CD4-positive, alpha-beta memory T cell (primary cell): ENCODE measurements at regions not wholly inside any gene's neighbourhood (a gene's known extent, or its start where the extent isn't known, plus 50 kb on each side); places are given as distances from the start of the nearest gene placed in this dataset.

Source experiments
- CTCF ChIA-PET: fragments of 350-600 bp; sonication (Branson Sonifier 250); formaldehyde crosslinking; loops from one replicate; lab custom pipeline; 2021; ENCODE audit warnings: inconsistent platforms; ENCODE audit not compliant: partially characterized antibody; lab: Charles Lee
- POLR2A ChIA-PET: fragments of 350-600 bp; sonication (Branson Sonifier 250); formaldehyde crosslinking; loops from one replicate; lab custom pipeline; 2021; ENCODE audit not compliant: partially characterized antibody; lab: Charles Lee
- DNase-seq, 5 donors: peaks; one replicate each; pipeline versions ENCODE4 v3.0.0 to v3.0.0-alpha.2; 2020 to 2022; ENCODE audit warnings: mixed read lengths in 1 of 5
- H3K27ac ChIP-seq: one replicate; pipeline ENCODE4 v1.7.0; 2013; ENCODE audit warnings: low read depth, low read length
- H3K27me3 ChIP-seq: 2 replicates; pipeline ENCODE4 v1.7.0; 2013; ENCODE audit warnings: mild to moderate bottlenecking, low read length, moderate library complexity; ENCODE audit not compliant: insufficient read depth
- H3K36me3 ChIP-seq: 2 replicates; pipeline ENCODE4 v1.7.0; 2013; ENCODE audit warnings: mild to moderate bottlenecking, low read length, moderate library complexity; ENCODE audit not compliant: insufficient read depth
- H3K4me1 ChIP-seq: 2 replicates; pipeline ENCODE4 v1.7.0; 2013; ENCODE audit warnings: mild to moderate bottlenecking, low read length, moderate library complexity; ENCODE audit not compliant: insufficient read depth
- H3K4me3 ChIP-seq, 2 donors: one replicate each; pipeline ENCODE4 v1.7.0; 2013; ENCODE audit warnings: low read length in 2 of 2, mild to moderate bottlenecking in 1 of 2
- H3K9me3 ChIP-seq, 2 donors: one replicate each; pipeline ENCODE4 v1.7.0; 2013; ENCODE audit warnings: low read length in 2 of 2, control low read depth in 1 of 2; ENCODE audit not compliant: control insufficient read depth in 1 of 2
- H3K27ac Mint-ChIP-seq, 7 donors: one replicate each; pipeline ENCODE4 v1.8.0; 2020 to 2021; ENCODE audit warnings: mixed read lengths in 7 of 7, mild to moderate bottlenecking in 6 of 7, inconsistent platforms in 3 of 7, moderate library complexity in 3 of 7
- H3K27me3 Mint-ChIP-seq, 2 donors: one replicate each; pipeline ENCODE4 v1.8.0; 2020 to 2021; ENCODE audit warnings: mixed read lengths in 2 of 2
- H3K36me3 Mint-ChIP-seq, 2 donors: one replicate each; pipeline ENCODE4 v1.8.0; 2020 to 2021; ENCODE audit warnings: mixed read lengths in 2 of 2, inconsistent platforms in 1 of 2, mild to moderate bottlenecking in 1 of 2
- H3K4me1 Mint-ChIP-seq, 4 donors: one replicate each; pipeline ENCODE4 v1.8.0; 2020 to 2021; ENCODE audit warnings: mixed read lengths in 4 of 4, mild to moderate bottlenecking in 1 of 4
- H3K4me3 Mint-ChIP-seq, 8 donors: one replicate each; pipeline ENCODE4 v1.8.0; 2020 to 2021; ENCODE audit warnings: mixed read lengths in 8 of 8, mild to moderate bottlenecking in 7 of 8, moderate library complexity in 6 of 8, inconsistent platforms in 3 of 8
- H3K9me3 Mint-ChIP-seq, 8 donors: one replicate each; pipeline ENCODE4 v1.8.0; 2020 to 2021; ENCODE audit warnings: mixed read lengths in 8 of 8, mild to moderate bottlenecking in 5 of 8, inconsistent platforms in 3 of 8, moderate library complexity in 1 of 8
- intact Hi-C: fragments of 100-400 bp; cut with micrococcal nuclease; formaldehyde crosslinking; loops from one replicate; pipeline ENCODE4 v1.15.1; 2023

DNA sequence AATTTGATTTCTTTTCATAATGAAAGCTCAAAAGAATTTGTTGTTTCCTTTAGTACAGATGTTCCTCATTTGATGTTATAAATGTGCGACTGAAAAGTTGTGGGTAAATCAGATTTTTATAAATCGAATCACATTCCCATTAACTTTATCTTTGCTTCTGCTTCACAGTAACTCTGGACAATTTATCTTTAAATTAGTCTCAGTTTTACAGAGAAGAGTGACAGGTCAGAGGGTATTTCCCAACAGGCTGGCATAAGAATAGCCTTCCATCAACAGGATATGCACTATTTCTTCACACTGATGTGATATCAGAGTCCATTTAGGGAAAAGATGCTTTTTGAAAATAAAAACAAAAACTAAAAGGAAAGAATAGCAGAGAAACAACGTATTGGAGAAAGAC, 286.9 kb downstream of the FRK start:
- Mint-ChIP-seq H3K9me3 (peaks cover 0 to 4% (median 0%) of the 10 kb centered on the region in 8 donors), H3K4me3 (no peak overlapping the region), H3K27me3 (no peaks in the 10 kb centered on the region), H3K4me1 (no peaks in the 10 kb centered on the region), H3K36me3 (no peaks in the 10 kb centered on the region), H3K27ac (no peak overlapping the region)
- ChIA-PET POLR2A (no interaction called here), CTCF (no interaction called here)
- Histone ChIP-seq H3K27me3 (no peaks in the 10 kb centered on the region), H3K36me3 (no peaks in the 10 kb centered on the region), H3K27ac (no peak overlapping the region), H3K4me1 (no peaks in the 10 kb centered on the region), H3K9me3 (no peaks in the 10 kb centered on the region), H3K4me3 (no peak overlapping the region)
- intact Hi-C loops = no loop called here
- no peak for DNase-seq

DNA sequence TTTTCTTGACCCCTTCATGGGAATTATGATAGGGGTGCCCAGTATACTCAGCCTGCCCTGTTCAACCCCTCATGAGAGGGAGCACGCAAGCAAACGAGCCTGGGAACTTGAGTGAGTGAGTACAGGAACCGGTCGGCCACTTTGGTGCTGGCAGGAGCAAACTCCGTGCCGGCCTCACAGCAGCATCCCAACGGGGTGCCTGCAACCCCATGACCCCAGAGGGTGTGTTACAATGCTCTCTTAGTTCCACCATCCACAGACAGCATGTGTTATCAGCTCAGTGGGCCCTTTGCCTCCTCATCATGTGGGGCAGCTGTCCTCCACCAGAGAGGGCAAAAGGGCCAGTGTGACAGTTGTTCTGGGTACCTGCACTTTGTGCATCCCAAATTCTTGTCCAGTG, 289.8 kb downstream of the FRK start:
- H3K27ac Mint-ChIP-seq = no peak overlapping the region
- no peak for DNase-seq
- no peaks in the 10 kb centered on the region for H3K36me3 Mint-ChIP-seq
- H3K4me1 Mint-ChIP-seq = no peaks in the 10 kb centered on the region
- Histone ChIP-seq H3K36me3 (no peaks in the 10 kb centered on the region), H3K4me1 (no peaks in the 10 kb centered on the region), H3K4me3 (no peak overlapping the region), H3K27me3 (no peaks in the 10 kb centered on the region), H3K9me3 (no peaks in the 10 kb centered on the region), H3K27ac (no peak overlapping the region)
- H3K9me3 Mint-ChIP-seq = peaks cover 0 to 4% (median 0%) of the 10 kb centered on the region in 8 donors
- intact Hi-C loops = no loop called here
- H3K4me3 Mint-ChIP-seq = peak overlapping the region in 1 of 8 donors; percentile 8
- H3K27me3 Mint-ChIP-seq = no peaks in the 10 kb centered on the region
- ChIA-PET POLR2A (no interaction called here), CTCF (no interaction called here)

DNA sequence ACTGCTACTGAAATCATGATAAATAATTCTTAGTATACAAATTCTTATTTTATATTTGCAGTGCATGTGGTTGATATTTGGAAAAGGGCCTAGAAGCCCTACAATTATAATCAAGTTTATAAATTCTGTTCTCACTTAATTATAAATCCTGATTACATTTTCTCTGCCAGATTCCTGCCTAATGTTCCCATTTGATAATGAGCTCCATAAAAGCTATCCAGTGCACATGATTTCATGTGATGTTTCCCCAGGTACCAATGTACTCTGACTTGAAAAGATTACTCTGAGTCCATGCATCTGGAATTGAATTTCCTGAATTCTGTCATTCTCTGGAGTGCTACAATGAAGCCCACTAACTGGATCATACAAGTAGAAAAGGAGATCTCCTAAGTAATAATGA, 292.2 kb downstream of the FRK start:
- no peak overlapping the region for H3K27ac ChIP-seq
- no peaks in the 10 kb centered on the region for H3K4me1 ChIP-seq
- DNase-seq = no peak
- H3K27me3 Mint-ChIP-seq = no peaks in the 10 kb centered on the region
- no peaks in the 10 kb centered on the region for H3K36me3 Mint-ChIP-seq
- H3K4me1 Mint-ChIP-seq = no peaks in the 10 kb centered on the region
- H3K36me3 ChIP-seq = no peaks in the 10 kb centered on the region
- intact Hi-C loops = no loop called here
- CTCF ChIA-PET = no interaction called here
- no peak overlapping the region for H3K4me3 ChIP-seq
- no peaks in the 10 kb centered on the region for H3K9me3 Mint-ChIP-seq
- H3K27me3 ChIP-seq = no peaks in the 10 kb centered on the region
- POLR2A ChIA-PET = no interaction called here
- no peak overlapping the region for H3K4me3 Mint-ChIP-seq
- H3K9me3 ChIP-seq = no peaks in the 10 kb centered on the region
- no peak overlapping the region for H3K27ac Mint-ChIP-seq

DNA sequence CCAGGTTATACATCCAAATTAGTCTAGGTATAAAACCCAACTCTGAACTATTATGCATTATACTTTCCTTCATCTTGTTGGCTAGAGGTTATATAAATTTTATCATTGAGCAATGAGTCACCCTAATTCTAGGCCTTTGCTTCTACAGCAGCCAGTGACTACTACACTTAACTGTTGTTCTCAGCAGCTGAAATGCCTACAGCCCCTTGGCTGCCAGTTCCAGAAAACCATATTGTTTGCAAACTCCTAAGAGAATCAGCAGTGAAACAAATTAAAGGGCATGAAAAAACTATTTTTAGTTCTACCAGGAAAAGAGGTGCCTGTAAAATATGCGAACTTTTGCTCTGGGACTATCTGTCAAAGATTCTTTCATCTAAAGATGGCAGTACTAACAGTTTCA, 292.8 kb downstream of the FRK start:
- ChIA-PET POLR2A (no interaction called here), CTCF (no interaction called here)
- Mint-ChIP-seq H3K9me3 (peaks cover 0 to 2% (median 0%) of the 10 kb centered on the region in 8 donors), H3K4me1 (no peaks in the 10 kb centered on the region), H3K27me3 (no peaks in the 10 kb centered on the region), H3K36me3 (no peaks in the 10 kb centered on the region), H3K4me3 (no peak overlapping the region), H3K27ac (no peak overlapping the region)
- H3K27ac ChIP-seq = no peak overlapping the region
- H3K36me3 ChIP-seq = no peaks in the 10 kb centered on the region
- no peaks in the 10 kb centered on the region for H3K9me3 ChIP-seq
- no peak overlapping the region for H3K4me3 ChIP-seq
- no peaks in the 10 kb centered on the region for H3K4me1 ChIP-seq
- DNase-seq = no peak
- H3K27me3 ChIP-seq = no peaks in the 10 kb centered on the region
- intact Hi-C loops = no loop called here

DNA sequence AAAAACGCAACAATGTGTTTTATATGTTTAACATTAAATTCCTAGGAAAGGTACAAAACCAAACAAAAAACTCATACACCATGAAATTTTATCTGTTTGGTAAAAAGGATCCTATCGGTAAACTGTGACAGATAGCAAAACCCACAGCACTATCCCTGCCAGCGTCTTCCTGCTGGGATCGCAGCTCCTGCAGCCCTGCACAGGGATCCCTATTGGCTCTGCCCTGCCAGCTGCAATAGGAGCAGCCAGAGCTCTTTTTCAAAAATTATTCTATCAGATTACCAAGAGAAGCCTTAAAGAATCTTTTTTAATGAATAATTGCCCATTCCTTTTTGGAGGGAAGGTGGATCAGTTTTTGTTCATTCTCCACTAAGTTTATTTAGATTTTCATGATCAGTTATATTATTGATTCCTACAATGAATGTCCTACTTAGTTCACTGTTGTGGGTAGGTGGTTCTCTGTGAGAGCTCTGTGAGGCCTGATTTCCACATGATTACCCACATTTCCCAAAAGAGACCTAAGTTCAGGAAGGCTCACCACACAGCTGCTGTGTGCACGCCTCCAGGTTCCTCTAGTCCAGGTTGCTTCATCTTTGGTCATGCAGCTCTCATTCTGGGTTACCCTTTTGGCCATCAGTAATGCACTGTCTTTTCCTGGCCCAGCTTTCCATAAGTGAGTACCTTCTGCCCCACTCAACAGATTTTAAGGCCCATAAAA, 293.8 kb downstream of the FRK start:
- Histone ChIP-seq H3K27ac (no peak overlapping the region), H3K4me1 (no peaks in the 10 kb centered on the region), H3K9me3 (no peaks in the 10 kb centered on the region), H3K4me3 (no peak overlapping the region), H3K27me3 (no peaks in the 10 kb centered on the region), H3K36me3 (no peaks in the 10 kb centered on the region)
- ChIA-PET POLR2A (no interaction called here), CTCF (interaction anchor here (0.7 kb wide), 1 partner anchor 26 kb away, joined by 3 read pairs; no protein-coding TSS in a partner anchor)
- intact Hi-C loops = no loop called here
- no peaks in the 10 kb centered on the region for H3K36me3 Mint-ChIP-seq
- H3K4me1 Mint-ChIP-seq = no peaks in the 10 kb centered on the region
- H3K27me3 Mint-ChIP-seq = no peaks in the 10 kb centered on the region
- no peak overlapping the region for H3K4me3 Mint-ChIP-seq
- H3K27ac Mint-ChIP-seq = no peak overlapping the region
- no peak for DNase-seq
- peaks cover 0 to 5% (median 0%) of the 10 kb centered on the region in 8 donors for H3K9me3 Mint-ChIP-seq

DNA sequence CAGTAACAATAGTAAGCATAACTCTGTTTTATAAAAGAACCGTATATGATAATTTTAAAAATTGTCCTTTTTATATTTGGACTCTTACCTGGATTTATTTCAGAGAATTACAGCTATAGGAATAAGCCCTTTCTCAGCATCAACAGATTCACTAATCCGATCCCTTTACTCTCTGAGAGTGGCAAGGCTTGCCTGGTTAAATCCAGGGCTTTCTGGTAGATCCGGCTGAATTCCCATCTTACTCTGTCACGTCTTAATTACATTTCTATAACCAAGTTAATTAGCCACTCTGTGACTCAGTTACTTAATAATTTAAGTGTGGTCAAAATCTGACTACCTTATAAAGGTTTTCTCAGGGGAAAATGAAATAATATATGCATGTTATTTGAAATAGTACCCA, 294.7 kb downstream of the FRK start:
- no peaks in the 10 kb centered on the region for H3K36me3 ChIP-seq
- no peaks in the 10 kb centered on the region for H3K4me1 Mint-ChIP-seq
- no peaks in the 10 kb centered on the region for H3K36me3 Mint-ChIP-seq
- ChIA-PET CTCF (no interaction called here), POLR2A (no interaction called here)
- no peak overlapping the region for H3K27ac ChIP-seq
- no peak for DNase-seq
- no peak overlapping the region for H3K4me3 Mint-ChIP-seq
- no peak overlapping the region for H3K27ac Mint-ChIP-seq
- H3K27me3 Mint-ChIP-seq = no peaks in the 10 kb centered on the region
- peaks cover 0 to 5% (median 0%) of the 10 kb centered on the region in 8 donors for H3K9me3 Mint-ChIP-seq
- H3K4me3 ChIP-seq = no peak overlapping the region
- no peaks in the 10 kb centered on the region for H3K9me3 ChIP-seq
- H3K27me3 ChIP-seq = no peaks in the 10 kb centered on the region
- intact Hi-C loops = no loop called here
- no peaks in the 10 kb centered on the region for H3K4me1 ChIP-seq

DNA sequence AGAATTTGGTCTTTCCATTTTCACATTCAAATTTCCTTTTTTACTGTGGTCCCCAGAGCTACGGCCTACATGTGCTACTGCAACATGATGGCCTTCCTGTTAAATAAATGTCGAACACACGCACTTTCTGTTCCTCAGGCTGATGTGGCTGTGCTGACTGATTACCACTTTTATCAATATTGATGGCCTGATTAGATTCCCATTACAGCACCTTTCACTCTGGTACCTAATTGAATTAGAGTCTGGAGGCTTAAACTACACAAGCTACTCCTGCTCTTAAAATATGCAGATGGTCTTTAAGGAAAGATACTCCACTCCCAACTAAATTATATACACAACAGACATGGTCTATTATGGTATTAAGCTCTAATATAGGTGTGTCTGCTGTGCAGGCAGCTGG, 301.6 kb downstream of the FRK start:
- CTCF ChIA-PET = no interaction called here
- no peaks in the 10 kb centered on the region for H3K36me3 Mint-ChIP-seq
- POLR2A ChIA-PET = no interaction called here

More for the DNA sequence above, 301.6 kb downstream of the FRK start:
- H3K36me3 ChIP-seq = no peaks in the 10 kb centered on the region
- H3K9me3 Mint-ChIP-seq = peaks cover 0 to 6% (median 0%) of the 10 kb centered on the region in 8 donors
- intact Hi-C loops = no loop called here
- no peak for DNase-seq
- no peaks in the 10 kb centered on the region for H3K9me3 ChIP-seq
- H3K27me3 Mint-ChIP-seq = no peaks in the 10 kb centered on the region
- H3K4me3 ChIP-seq = no peak overlapping the region
- no peaks in the 10 kb centered on the region for H3K4me1 Mint-ChIP-seq
- no peaks in the 10 kb centered on the region for H3K27me3 ChIP-seq
- no peak overlapping the region for H3K27ac Mint-ChIP-seq
- no peaks in the 10 kb centered on the region for H3K4me1 ChIP-seq
- no peak overlapping the region for H3K27ac ChIP-seq
- no peak overlapping the region for H3K4me3 Mint-ChIP-seq
